Thyroid gland (tissue), 4 donors: ENCODE measurements at regions not wholly inside any gene's neighbourhood (a gene's known extent, or its start where the extent isn't known, plus 50 kb on each side); places are given as distances from the start of the nearest gene placed in this dataset.

ENCODE experiments used
- CTCF ChIP-seq, 6 experiments: fragments of 200-600 bp in 3 of 6; fragments of 450-650 bp in 3 of 6; sonication (generic) in 3 of 6; IDR thresholded peaks; one replicate each; pipeline ENCODE4 v1.5.1; 2016 to 2019; ENCODE audit warnings: antibody characterized with exemption in 6 of 6, mild to moderate bottlenecking in 2 of 6, inconsistent platforms in 1 of 6, moderate library complexity in 1 of 6
- POLR2A ChIP-seq, 2 donors: fragments of 450-650 bp; IDR thresholded peaks; one replicate each; pipeline ENCODE4 v1.6.1; 2017; ENCODE audit warnings: antibody characterized with exemption in 2 of 2, mild to moderate bottlenecking in 2 of 2, moderate library complexity in 1 of 2

GRCh38 chr5:136814619-136815378, 449.5 kb upstream of the TRPC7 start:
- TF ChIP-seq POLR2A (IDR thresholded peaks at IDR 0.05) (no peak), CTCF (IDR thresholded peaks at IDR 0.05) (no peak)
